ENCODE measurements at regions not wholly inside any gene's neighbourhood (a gene's known extent, or its start where the extent isn't known, plus 50 kb on each side); places are given as distances from the start of the nearest gene placed in this dataset.

DNA sequence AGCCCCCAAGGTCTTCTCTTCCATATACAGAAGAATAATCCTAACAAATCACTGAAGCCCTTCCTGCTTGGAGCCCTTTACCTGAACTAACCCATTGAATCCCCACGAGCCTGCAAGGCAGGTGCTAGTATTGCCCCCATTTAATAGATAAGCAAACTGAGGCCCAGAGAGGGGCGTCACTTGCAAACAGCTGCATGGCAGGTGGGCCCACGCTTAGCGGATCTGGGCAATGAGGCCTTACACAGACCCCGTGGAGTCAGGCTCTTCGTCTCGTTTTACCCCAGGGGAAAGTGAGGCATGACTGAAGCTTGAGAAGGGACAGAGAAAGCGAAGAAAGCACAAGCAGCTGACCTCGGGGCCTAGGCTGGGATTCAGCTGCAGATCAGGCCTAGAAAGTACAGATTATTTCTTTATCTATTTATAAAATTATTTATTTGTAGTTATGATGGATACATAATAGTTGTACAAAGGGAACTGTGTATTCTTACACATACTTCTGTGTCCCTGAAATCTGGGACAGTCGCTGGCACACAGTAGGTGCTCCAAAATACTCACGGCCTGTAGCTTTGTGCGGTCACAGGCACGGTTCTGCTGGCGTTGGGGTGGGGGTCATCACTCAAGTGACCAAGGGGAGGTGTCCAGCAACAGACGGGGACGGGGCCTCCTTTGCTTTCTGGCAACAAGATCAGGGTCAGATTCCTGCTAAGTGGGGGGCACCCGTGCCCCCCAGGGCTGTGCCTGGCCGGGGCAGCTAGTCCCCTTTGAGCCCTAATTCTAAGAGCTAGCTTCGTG is 223.2 kb upstream of the GSE1 start:
- no peaks in the 10 kb centered on the region for H3K36me3 ChIP-seq (replicated peaks)
- no peak for DNase-seq
- in situ Hi-C loops (cut with HindIII; ENCODE audit: low pct_ligation_motif_present, low sequenced_read_pairs) = no loop called here
- no peak for TF ChIP-seq CTCF (IDR thresholded peaks at IDR 0.05; ENCODE audit: low read depth, low read length, missing control alignments)
- H3K27ac ChIP-seq = peak overlapping the region; percentile 58
- H3K4me3 ChIP-seq (ENCODE audit: low read depth, low read length) = no peak overlapping the region
- no peaks in the 10 kb centered on the region for H3K27me3 ChIP-seq (replicated peaks)

DNA sequence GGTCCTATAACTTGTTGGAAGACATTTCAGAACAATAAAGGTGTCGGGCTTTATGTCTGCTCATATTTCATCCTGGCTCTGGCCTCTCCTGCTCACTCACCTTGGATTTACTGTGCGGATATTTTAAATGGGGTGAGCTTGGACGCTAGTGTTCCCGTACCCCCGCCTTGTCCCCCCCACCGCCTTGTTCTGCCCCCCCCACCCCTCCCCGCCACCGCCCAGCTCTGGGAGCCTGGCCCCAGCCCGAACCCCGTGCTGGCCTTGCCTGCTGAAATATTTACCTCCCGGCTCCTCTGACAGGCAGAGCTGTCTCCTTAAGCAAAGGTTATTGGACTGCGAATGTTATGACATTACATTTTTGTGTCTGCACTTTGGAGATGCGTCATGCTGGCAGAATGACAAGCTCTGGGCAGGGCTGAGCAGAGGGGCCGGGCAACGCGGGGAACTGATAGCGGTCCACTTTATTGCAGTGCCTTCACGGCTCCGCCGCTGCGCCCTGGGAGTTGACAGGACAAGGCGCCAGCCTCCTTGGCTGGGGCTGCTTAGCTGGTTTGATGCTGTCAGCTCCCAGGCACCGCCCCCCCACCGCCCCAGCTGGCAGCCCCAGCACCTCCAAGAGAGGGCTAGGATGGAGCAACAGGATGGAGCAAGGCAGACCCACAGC is 222.5 kb upstream of the GSE1 start:
- in situ Hi-C loops (cut with HindIII; ENCODE audit: low pct_ligation_motif_present, low sequenced_read_pairs) = no loop called here
- H3K27me3 ChIP-seq (replicated peaks) = no peaks in the 10 kb centered on the region
- peak overlapping the region; percentile 58 for H3K27ac ChIP-seq
- no peak overlapping the region for H3K4me3 ChIP-seq (ENCODE audit: low read depth, low read length)
- DNase-seq = peak; percentile 90
- H3K36me3 ChIP-seq (replicated peaks) = no peaks in the 10 kb centered on the region
- TF ChIP-seq CTCF (IDR thresholded peaks at IDR 0.05; ENCODE audit: low read depth, low read length, missing control alignments) = no peak

GRCh38 chr16:85391175-85391707 is 221.9 kb upstream of the GSE1 start:
- no peak for TF ChIP-seq CTCF (IDR thresholded peaks at IDR 0.05; ENCODE audit: low read depth, low read length, missing control alignments)
- no peaks in the 10 kb centered on the region for H3K27me3 ChIP-seq (replicated peaks)
- H3K36me3 ChIP-seq (replicated peaks) = no peaks in the 10 kb centered on the region
- DNase-seq = no peak
- H3K27ac ChIP-seq = peak overlapping the region; percentile 25
- in situ Hi-C loops (cut with HindIII; ENCODE audit: low pct_ligation_motif_present, low sequenced_read_pairs) = no loop called here
- no peak overlapping the region for H3K4me3 ChIP-seq (ENCODE audit: low read depth, low read length)

- Histone ChIP-seq H3K27ac (no peak overlapping the region), H3K4me3 (ENCODE audit: low read depth, low read length) (no peak overlapping the region), H3K36me3 (replicated peaks) (no peaks in the 10 kb centered on the region), H3K27me3 (replicated peaks) (no peaks in the 10 kb centered on the region)
- no peak for TF ChIP-seq CTCF (IDR thresholded peaks at IDR 0.05; ENCODE audit: low read depth, low read length, missing control alignments)
- no peak for DNase-seq
- in situ Hi-C loops (cut with HindIII; ENCODE audit: low pct_ligation_motif_present, low sequenced_read_pairs) = no loop called here
Observed at GRCh38 chr16:85391769-85392583, 221.1 kb upstream of the GSE1 start.

GRCh38 chr16:85392756-85393673 is 220.1 kb upstream of the GSE1 start:
- H3K36me3 ChIP-seq (replicated peaks) = no peaks in the 10 kb centered on the region
- in situ Hi-C loops (cut with HindIII; ENCODE audit: low pct_ligation_motif_present, low sequenced_read_pairs) = no loop called here
- no peak overlapping the region for H3K4me3 ChIP-seq (ENCODE audit: low read depth, low read length)
- H3K27me3 ChIP-seq (replicated peaks) = no peaks in the 10 kb centered on the region
- DNase-seq = no peak
- no peak for TF ChIP-seq CTCF (IDR thresholded peaks at IDR 0.05; ENCODE audit: low read depth, low read length, missing control alignments)
- no peak overlapping the region for H3K27ac ChIP-seq
